Midbrain (tissue), 1 donor: ENCODE measurements at regions not wholly inside any gene's neighbourhood (a gene's known extent, or its start where the extent isn't known, plus 50 kb on each side); places are given as distances from the start of the nearest gene placed in this dataset.
"Not testable (repeated sequence)": the region's sequence is repeated elsewhere in the genome, so short reads cannot be mapped to it uniquely, and the experiment has no call there.

ENCODE experiments used
- DNase-seq: peaks from one replicate; lab custom pipeline; 2025; lab: John Stamatoyannopoulos, UW

- DNase-seq = no peak
These were observed 512.5 kb upstream of the AMOT start for GRCh38 chrX:113353134-113353533.

- DNase-seq = no peak
These were observed 489.8 kb upstream of the AMOT start for GRCh38 chrX:113330416-113330815.

DNA sequence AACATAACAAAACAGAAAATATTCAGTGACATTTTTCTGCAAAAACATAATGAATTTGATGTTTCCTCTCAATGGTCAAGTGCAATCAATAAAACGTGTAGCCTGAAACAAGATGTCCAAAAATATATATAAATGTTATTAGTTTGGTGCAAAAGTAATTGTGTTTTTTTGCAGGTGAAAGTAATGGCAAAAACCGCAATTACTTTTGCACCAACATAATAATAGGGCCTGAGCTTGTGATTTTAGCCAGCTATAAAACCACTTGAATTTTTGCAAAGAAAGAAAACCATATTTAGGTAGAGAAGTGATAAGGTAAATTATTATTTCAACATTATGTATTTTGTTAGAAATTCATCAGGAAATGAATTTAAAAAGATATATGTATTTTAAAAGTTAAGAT is 475.3 kb upstream of the AMOT start:
- DNase-seq = no peak

DNA sequence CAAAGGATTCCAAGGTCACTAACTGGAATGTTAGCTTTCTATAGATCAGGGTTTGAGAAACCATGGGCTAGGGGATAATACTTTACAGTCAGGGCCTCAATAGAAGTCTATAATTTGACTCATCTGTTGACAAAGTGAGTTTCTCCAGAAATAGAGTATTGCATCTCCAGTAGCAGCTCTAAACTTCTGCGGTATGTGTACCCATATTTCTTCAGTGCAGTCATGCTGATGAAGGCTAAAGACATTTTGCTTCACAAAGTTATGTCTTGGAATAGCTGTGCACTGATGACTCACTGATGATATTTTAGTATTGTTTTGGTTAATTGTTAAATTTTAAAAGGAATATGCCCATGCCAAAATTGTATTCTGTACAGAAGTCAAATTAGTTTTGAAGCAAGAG is 464.9 kb upstream of the AMOT start:
- DNase-seq = no peak

DNA sequence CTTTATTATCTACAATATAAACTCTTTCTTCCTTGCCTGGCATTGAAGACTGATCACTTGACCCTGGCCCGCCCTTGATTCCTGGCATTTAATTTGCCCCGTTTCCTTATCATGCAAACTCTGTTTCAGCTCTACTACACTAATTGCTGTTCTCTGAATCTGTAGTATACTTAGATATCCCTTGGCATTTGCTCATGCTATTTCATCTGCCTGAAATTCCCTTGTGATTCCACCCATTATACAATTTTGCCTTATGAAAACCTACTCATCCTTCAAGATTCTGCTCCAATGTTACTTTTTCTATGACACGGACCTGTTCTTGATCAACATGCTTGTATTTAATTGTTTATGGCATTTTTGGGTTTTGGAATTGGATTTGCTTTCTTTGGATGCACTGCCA is 459.9 kb upstream of the AMOT start:
- no peak for DNase-seq

GRCh38 chrX:113297437-113297836 is 456.8 kb upstream of the AMOT start:
- DNase-seq = no peak

DNA sequence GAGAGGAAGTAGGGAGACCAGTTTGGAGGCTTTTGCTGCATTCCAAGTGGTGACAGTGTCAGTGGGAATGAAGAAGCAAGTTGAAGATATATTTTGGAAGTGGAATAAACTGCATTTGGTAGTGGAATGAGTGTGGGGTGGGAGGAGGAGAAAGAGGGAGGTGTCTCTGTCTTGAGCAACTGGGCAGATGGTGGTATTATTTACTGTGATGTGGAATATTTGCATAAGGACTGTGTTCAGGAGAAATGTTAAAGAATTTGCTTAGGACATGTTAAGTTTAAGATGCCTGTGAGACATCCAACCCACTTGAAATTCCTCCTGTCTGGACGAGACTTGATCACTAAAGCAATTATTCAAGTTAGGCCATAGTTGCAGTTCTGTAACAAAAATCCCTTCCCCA is 448.9 kb upstream of the AMOT start:
- DNase-seq = no peak

DNA sequence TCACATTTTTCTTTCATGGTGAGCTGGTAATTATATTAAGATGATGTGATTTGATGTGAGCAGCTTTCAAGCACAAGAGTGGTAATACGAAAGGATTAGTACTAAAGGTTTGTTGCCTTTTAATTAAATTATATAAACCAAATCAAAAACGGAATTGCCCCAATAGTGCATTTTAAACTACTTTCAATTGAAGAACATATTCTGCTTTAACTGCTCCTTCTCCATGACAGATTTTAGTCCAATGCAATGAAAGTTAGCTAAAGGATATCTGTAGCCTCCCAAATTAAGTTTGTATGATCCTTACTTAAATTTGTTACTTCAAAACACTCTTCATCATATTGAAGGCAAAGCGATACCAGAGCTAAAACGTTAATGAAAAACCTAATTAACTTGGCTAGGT is 447.1 kb upstream of the AMOT start:
- DNase-seq = no peak

DNA sequence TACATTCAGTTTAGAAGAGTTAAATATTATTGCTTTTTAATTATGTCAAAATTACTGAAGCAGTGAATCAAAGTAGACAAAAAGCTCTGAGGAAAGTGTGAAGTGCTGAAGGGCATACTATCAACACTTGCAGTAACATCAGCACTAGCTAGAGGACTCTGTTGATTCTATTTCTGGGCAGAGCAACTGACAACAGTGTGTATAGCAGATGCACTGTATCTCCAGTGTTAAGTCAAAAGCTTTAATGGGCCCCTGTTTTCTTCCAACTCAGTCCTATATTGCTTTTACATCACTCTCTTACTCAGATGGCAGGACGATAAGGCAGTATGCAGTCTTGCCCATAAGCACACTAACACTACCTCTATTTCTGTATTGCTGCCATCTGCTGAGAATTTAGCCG is 435.2 kb upstream of the AMOT start:
- no peak for DNase-seq

DNA sequence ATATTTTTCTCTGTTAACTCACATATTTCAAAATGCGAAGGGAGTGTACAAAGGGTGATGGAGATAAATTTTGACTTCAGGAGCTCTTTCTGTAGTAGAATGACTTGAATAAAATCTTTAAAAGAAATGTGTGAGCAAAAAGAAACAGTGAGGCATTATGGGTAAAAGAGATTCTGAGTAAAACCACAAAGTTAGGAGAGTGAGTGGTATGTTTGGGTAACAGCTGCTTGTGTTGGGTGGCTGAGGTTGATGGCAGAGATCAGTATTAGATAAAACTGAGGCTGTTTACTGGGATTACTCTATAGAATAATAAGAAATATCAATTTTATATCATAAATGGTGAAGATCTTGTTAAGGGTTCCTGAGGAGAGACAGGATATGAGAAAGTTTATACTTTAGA is 434.2 kb upstream of the AMOT start:
- DNase-seq = no peak

DNA sequence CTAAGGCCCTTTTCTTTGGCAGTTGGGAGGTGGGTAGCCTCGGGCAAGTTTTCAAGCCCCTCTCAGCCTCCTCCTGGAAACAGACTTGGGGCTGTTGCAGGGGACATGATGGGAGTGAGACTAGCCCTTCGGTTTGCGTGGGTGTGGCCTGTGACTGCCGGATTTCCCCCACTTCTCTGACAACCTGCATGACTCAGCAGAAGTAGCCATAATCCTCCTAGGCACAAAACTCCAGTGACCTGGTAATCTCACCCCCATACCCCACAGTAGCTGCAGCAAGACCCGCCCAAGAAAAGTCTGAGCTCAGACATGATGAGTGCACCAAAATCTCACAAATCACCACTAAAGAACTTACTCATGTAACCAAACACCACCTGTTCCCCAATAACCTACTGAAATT is 433.7 kb upstream of the AMOT start:
- DNase-seq = no peak

- DNase-seq = no peak
These were observed 428.6 kb upstream of the AMOT start for GRCh38 chrX:113269203-113269602.

DNA sequence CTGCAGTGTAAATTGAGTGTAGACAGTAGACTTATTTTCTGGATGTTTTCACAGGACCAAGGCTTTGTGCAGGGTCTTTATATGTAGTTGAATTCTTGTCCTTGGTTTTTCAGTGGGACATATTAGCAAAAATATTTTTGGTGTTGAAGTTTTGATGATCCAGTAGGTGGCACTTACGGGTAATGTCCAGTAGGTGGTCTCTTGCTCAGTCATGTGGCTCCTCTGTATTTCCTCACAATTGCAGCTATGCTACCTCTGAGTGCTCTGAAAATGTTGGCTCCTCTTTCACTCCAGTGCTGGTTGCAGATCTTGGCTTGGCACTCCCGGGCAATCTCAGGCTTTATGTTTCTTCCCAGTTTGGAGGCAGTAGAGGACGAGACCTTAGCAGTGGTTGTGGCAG is 419.8 kb upstream of the AMOT start:
- no peak for DNase-seq

- no peak for DNase-seq
These were observed 381.7 kb upstream of the AMOT start for GRCh38 chrX:113222305-113222704.

- DNase-seq = no peak
These were observed 371.4 kb upstream of the AMOT start for GRCh38 chrX:113212052-113212451.

GRCh38 chrX:113202601-113203000 is 362.0 kb upstream of the AMOT start:
- no peak for DNase-seq

- no peak for DNase-seq
These were observed 355.3 kb upstream of the AMOT start for GRCh38 chrX:113195949-113196348.

DNA sequence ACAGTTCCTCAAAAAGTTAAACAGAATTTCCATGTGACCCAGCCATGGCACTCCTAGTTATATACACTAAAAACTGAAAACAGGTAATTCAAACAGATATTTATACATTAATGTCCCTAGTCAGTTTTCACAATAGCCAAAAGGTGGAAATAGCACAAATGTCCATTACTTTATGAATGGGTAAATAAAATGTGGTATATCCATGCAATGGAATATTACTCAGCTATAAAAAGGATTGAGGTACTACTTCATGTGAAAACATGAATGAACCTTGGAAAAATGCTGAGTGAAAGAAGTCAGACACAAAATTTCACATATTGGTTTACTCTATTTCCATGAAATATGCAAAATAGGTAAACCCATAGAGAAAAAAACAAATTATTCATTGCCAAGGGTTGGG is 351.8 kb upstream of the AMOT start:
- DNase-seq = no peak

GRCh38 chrX:113157496-113157895 is 316.9 kb upstream of the AMOT start:
- DNase-seq = no peak

DNA sequence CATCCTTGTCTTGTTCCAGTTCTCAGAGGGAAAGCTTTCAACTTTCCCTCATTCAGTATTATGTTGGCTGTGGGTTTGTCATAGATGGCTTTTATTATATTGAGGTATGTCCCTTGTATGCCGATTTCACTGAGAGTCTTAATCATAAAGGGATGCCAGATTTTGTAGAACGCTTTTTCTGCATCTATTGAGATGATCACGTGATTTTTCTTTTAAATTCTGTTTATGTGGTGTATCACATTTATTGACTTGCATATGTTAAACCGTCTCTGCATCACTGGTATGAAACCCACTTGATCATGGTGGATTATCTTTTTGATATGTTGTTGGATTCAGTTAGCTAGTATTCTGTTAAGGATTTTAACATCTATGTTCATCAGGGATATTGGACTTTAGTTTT is 313.7 kb upstream of the AMOT start:
- DNase-seq = not testable (repeated sequence)

- DNase-seq = no peak
These were observed 296.2 kb upstream of the AMOT start for GRCh38 chrX:113136836-113137235.

GRCh38 chrX:113133316-113133715 is 292.7 kb upstream of the AMOT start:
- no peak for DNase-seq

- no peak for DNase-seq
These were observed 284.1 kb upstream of the AMOT start for GRCh38 chrX:113124693-113125092.

- no peak for DNase-seq
These were observed 234.9 kb upstream of the AMOT start for GRCh38 chrX:113075521-113075920.

DNA sequence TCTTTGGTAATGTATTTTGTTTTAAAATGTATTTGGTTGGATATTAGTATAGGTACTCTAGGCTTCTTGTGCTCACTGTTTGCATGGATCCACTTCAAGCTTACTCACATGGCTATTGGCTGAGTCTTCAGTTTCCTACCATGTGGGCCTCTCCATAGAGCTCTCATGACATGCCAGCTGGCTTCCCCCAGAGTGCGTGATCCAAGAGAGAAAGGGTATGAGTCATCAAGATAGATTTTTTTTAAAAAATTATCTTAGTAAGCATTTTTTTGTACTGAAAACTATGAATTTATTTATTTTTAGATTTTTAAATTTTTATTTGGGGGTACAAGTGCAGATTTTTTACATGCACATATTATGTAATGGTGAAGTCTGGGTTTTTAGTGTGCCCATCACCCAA is 219.1 kb upstream of the AMOT start:
- no peak for DNase-seq
